NB4 (cell line): ENCODE measurements at regions not wholly inside any gene's neighbourhood (a gene's known extent, or its start where the extent isn't known, plus 50 kb on each side); places are given as distances from the start of the nearest gene placed in this dataset.
"Not testable (repeated sequence)": the region's sequence is repeated elsewhere in the genome, so short reads cannot be mapped to it uniquely, and the experiment has no call there.

Experiments
- DNase-seq: peaks from one replicate; pipeline ENCODE4 v3.0.0; 2010; ENCODE audit warnings: low read depth
- H3K4me3 ChIP-seq: one replicate; pipeline ENCODE4 v1.5.1; 2011; ENCODE audit warnings: mild to moderate bottlenecking, low read depth, low read length, moderate library complexity
- MAX ChIP-seq: IDR thresholded peaks from 2 replicates; pipeline ENCODE4 v1.6.1; 2011; ENCODE audit warnings: low read depth, low read length
- MYC ChIP-seq: IDR thresholded peaks from 2 replicates; pipeline ENCODE4 v1.6.1; 2011; ENCODE audit warnings: low read depth, low read length
- POLR2A ChIP-seq: IDR thresholded peaks from 2 replicates; pipeline ENCODE4 v1.6.1; 2011; ENCODE audit warnings: mild to moderate bottlenecking; ENCODE audit not compliant: insufficient read length; ENCODE audit errors: extremely low read depth
- TF ChIP-seq, protein P1 (sequence below): IDR thresholded peaks from one replicate; pipeline ENCODE4 v1.5.1; 2012; ENCODE audit warnings: low read depth, low read length

DNA sequence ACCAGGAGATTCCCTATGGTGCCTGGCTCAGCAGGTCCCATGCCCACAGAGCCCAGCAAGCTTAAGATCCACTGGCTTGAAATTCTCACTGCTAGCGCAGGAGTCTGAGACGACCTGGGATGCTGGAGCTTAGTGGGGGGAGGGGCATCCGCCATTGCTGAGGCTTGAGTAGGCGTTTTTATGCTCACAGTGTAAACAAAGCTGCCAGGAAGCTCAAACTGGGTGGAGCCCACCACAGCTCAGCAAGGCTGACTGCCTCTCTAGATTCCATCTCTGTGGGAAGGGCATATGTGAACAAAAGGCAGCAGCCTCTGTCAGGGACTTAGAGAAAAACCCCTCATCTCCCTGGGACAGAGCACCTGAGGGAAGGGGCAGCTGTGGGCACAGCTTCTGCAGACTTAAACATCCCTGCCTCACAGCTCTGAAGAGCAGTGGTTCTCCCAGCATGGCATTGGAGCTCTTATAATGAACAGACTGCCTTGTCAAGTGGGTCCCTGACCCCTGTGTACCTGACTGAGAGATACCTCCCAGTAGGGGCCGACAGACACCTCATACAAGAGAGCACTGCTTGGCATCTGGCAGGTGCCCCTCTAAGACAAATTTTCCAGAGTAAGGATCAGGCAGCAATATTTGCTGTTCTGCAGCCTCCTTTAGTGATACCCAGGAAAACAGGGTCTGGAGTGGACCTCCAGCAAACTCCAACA is 231.5 kb upstream of the SETMAR start:
- no peak for DNase-seq
- no peak for TF ChIP-seq POLR2A
- TF ChIP-seq MAX, result no peak
- no peak overlapping the region for H3K4me3 ChIP-seq

GRCh38 chr3:4077278-4077677 is 225.9 kb upstream of the SETMAR start:
- not testable (repeated sequence) for H3K4me3 ChIP-seq, DNase-seq

- no peak for DNase-seq
- TF ChIP-seq POLR2A (no peak), MYC (no peak), MAX (no peak)
- TF ChIP-seq, protein P1, sequence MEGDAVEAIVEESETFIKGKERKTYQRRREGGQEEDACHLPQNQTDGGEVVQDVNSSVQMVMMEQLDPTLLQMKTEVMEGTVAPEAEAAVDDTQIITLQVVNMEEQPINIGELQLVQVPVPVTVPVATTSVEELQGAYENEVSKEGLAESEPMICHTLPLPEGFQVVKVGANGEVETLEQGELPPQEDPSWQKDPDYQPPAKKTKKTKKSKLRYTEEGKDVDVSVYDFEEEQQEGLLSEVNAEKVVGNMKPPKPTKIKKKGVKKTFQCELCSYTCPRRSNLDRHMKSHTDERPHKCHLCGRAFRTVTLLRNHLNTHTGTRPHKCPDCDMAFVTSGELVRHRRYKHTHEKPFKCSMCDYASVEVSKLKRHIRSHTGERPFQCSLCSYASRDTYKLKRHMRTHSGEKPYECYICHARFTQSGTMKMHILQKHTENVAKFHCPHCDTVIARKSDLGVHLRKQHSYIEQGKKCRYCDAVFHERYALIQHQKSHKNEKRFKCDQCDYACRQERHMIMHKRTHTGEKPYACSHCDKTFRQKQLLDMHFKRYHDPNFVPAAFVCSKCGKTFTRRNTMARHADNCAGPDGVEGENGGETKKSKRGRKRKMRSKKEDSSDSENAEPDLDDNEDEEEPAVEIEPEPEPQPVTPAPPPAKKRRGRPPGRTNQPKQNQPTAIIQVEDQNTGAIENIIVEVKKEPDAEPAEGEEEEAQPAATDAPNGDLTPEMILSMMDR, result no peak
- no peak overlapping the region for H3K4me3 ChIP-seq
Measured at GRCh38 chr3:4077950-4078349, 225.2 kb upstream of the SETMAR start.

DNA sequence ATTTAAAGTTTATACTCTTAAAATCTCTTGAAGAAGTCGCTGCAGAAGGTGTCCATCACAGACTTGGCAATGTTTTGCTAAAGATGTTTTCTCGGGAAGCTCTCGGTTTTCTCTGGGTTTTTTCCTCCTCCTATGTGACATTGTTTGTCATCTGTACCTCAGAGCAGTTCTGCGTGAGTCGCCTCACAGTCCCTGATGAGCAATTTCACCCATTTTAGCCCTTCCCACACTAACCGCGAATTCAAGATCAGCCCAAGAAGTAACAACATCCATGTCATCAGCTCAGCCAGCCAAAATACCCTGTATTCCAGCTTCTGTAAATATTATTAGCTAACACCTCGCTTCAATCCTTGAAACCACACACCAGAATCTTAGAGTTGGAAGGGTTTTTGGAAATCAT is 224.3 kb upstream of the SETMAR start:
- DNase-seq, result no peak
- TF ChIP-seq POLR2A, result no peak
- TF ChIP-seq, protein P1, result no peak
- no peak for TF ChIP-seq MYC
- TF ChIP-seq MAX, result no peak
- no peak overlapping the region for H3K4me3 ChIP-seq

DNA sequence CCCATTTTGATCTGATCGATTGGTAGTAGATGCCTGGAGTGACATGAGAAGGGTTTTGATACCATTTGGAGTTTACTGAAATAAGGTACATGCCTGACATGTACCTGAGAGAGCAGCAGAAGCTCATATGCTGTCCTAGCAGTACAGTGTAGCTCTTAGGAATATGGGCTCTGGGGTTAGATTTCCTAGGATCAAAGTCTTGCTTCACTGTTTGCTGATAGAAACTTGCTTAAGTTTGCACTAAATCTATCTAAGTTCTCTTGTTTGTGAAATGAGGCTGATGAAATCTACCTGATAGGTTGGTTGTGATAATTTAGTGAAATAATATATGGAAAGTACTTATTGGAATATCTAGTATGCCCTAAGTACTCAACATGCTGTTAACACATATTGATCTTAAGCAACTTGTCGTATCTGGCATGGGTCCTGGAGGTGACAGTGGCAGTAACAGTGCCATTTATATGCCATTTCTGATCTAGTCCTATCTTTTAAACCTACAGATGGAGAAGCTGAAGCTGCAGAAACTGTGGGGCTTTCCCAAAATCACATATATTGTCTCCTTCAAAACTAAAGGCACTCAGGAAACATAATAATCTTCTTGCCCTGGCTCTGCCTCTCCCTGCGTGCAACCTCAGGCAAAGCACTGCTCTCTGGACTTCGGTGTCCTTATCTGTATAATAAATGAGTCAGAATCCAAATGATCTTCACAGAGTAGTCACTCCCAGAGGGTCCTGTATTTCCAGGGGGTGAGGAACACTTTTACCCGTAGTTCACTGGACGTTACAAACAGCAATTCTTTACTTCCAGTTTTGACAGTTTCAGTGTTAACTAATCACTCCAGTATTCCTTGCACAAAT is 223.6 kb upstream of the SETMAR start:
- TF ChIP-seq, protein P1, result no peak
- TF ChIP-seq MAX (no peak), POLR2A (no peak), MYC (no peak)
- no peak overlapping the region for H3K4me3 ChIP-seq
- DNase-seq, result no peak

- DNase-seq, result no peak
- no peak overlapping the region for H3K4me3 ChIP-seq
- TF ChIP-seq MAX (no peak), MYC (no peak), POLR2A (no peak)
- TF ChIP-seq, protein P1, result no peak
Measured at GRCh38 chr3:4083225-4084015, 219.7 kb upstream of the SETMAR start.
